ENCODE measurements at regions not wholly inside any gene's neighbourhood (a gene's known extent, or its start where the extent isn't known, plus 50 kb on each side); places are given as distances from the start of the nearest gene placed in this dataset.

- TF ChIP-seq NR3C1 (IDR thresholded peaks at IDR 0.05) (no peak), CTCF (IDR thresholded peaks at IDR 0.05) (no peak), PHF8 (IDR thresholded peaks at IDR 0.05; ENCODE audit: borderline replicate concordance, low read depth) (no peak), SMC3 (IDR thresholded peaks at IDR 0.05) (no peak), EP300 (IDR thresholded peaks at IDR 0.05) (no peak), FOSL2 (IDR thresholded peaks at IDR 0.05) (no peak), FOSL2 (CRISPR knock-in tag; IDR thresholded peaks at IDR 0.05) (no peak), REST (IDR thresholded peaks at IDR 0.05) (no peak), KDM1A (IDR thresholded peaks at IDR 0.05; ENCODE audit: low read depth) (no peak), SREBF2 (IDR thresholded peaks at IDR 0.05) (no peak), JUN (IDR thresholded peaks at IDR 0.05) (no peak), POLR2A (IDR thresholded peaks at IDR 0.05; ENCODE audit: low read length) (no peak), RAD21 (conservative IDR thresholded peaks at IDR 0.05 in 1 of 2, IDR thresholded peaks at IDR 0.05 in 1 of 2) (no peak)
- TF ChIP-seq, protein P1, sequence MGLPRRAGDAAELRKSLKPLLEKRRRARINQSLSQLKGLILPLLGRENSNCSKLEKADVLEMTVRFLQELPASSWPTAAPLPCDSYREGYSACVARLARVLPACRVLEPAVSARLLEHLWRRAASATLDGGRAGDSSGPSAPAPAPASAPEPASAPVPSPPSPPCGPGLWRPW (IDR thresholded peaks at IDR 0.05), result no peak
These were observed 124.4 kb upstream of the TCERG1L start for GRCh38 chr10:131435760-131436457.
